ENCODE measurements at regions not wholly inside any gene's neighbourhood (a gene's known extent, or its start where the extent isn't known, plus 50 kb on each side); places are given as distances from the start of the nearest gene placed in this dataset.
"Not testable (repeated sequence)": the region's sequence is repeated elsewhere in the genome, so short reads cannot be mapped to it uniquely, and the experiment has no call there.

DNA sequence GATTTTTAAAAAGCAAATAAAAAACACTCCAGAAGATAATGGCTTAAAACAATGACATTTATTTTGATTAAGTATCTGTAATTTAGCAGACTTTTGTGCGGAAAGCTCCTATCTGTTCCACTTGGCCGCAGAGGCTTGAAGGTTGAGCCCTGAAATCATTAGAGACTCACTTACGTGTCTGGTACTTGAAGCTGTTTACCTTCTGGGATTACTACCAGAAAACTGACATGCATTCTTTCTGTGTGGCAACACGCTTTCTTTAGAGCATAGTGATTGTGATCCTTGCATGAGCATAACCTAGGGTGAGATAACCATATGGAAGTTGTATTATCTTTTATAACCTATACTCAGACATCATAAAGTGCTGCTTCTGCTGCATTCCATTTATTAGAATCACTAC lies 298.5 kb downstream of the SI start:
- FAIRE-seq (no peak), DNase-seq (ENCODE audit: insufficient read length, low spot score) (no peak)

GRCh38 chr3:164752812-164753211 lies 325.5 kb downstream of the SI start:
- DNase-seq (ENCODE audit: insufficient read length, low spot score), result no peak
- FAIRE-seq, result no peak

GRCh38 chr3:164748626-164749025 lies 329.7 kb downstream of the SI start:
- DNase-seq (ENCODE audit: insufficient read length, low spot score), result no peak
- no peak for FAIRE-seq

- FAIRE-seq (no peak), DNase-seq (ENCODE audit: insufficient read length, low spot score) (no peak)
These were observed 336.4 kb downstream of the SI start for GRCh38 chr3:164741869-164742268.

DNA sequence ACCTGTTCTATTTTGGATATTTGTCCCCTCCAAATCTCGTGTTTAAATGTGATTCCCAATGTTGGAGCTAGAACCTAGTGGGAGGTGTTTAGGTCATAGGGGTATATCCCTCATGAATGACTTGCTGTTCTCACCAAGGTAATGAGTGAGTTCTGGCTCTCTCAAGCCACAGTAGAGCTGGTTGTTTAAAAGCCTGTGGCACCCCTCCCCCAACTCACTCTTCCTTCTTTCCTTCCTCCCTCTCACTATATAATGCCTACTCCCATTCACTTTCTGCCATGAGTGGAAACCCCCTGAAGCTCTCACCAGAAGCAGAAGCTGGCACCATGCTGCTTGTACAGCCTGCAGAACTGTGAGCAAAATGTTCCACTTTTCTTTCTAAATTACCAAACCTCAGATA lies 341.1 kb downstream of the SI start:
- DNase-seq (ENCODE audit: insufficient read length, low spot score), result no peak
- no peak for FAIRE-seq

GRCh38 chr3:164732166-164732565 lies 346.1 kb downstream of the SI start:
- DNase-seq (ENCODE audit: insufficient read length, low spot score), result no peak
- no peak for FAIRE-seq

GRCh38 chr3:164730815-164731360 lies 347.4 kb downstream of the SI start:
- no peak for DNase-seq (ENCODE audit: insufficient read length, low spot score)
- no peak for FAIRE-seq

- DNase-seq (ENCODE audit: insufficient read length, low spot score) (no peak), FAIRE-seq (no peak)
These were observed 354.9 kb downstream of the SI start for GRCh38 chr3:164723396-164723795.

GRCh38 chr3:164702808-164703207 lies 375.5 kb downstream of the SI start:
- FAIRE-seq; DNase-seq (ENCODE audit: insufficient read length, low spot score): not testable (repeated sequence)

- FAIRE-seq (no peak), DNase-seq (ENCODE audit: insufficient read length, low spot score) (no peak)
These were observed 390.4 kb downstream of the SI start for GRCh38 chr3:164687902-164688301.

GRCh38 chr3:164687211-164687610 lies 391.1 kb downstream of the SI start:
- DNase-seq (ENCODE audit: insufficient read length, low spot score), result no peak
- FAIRE-seq, result no peak

DNA sequence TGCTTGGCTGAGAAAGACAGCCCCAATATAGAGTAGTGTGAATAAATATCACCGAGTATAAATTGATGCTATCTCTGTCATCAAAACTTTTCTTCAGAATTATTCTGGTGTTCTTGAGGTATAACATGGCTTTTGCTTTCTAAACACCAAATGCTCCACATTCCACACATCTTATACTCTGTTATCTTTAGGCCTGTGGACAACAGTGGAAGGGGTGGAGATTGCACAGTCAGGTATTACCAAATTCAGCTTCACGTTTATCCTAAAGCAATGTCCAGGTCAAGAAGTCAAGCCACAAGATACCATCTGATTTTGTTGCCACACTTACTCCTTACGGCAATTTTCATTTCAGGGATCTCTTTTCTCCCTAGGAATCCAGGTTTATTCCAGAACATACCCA lies 394.8 kb downstream of the SI start:
- DNase-seq (ENCODE audit: insufficient read length, low spot score), result no peak
- no peak for FAIRE-seq

- DNase-seq (ENCODE audit: insufficient read length, low spot score), result no peak
- no peak for FAIRE-seq
These were observed 399.1 kb downstream of the SI start for GRCh38 chr3:164679245-164679644.

GRCh38 chr3:164677317-164677716 lies 401.0 kb downstream of the SI start:
- FAIRE-seq, result no peak

GRCh38 chr3:164673738-164674137 lies 404.6 kb downstream of the SI start:
- DNase-seq (ENCODE audit: insufficient read length, low spot score), result no peak
- FAIRE-seq, result no peak

More at GRCh38 chr3:164677317-164677716, 401.0 kb downstream of the SI start:
- DNase-seq (ENCODE audit: insufficient read length, low spot score), result no peak

DNA sequence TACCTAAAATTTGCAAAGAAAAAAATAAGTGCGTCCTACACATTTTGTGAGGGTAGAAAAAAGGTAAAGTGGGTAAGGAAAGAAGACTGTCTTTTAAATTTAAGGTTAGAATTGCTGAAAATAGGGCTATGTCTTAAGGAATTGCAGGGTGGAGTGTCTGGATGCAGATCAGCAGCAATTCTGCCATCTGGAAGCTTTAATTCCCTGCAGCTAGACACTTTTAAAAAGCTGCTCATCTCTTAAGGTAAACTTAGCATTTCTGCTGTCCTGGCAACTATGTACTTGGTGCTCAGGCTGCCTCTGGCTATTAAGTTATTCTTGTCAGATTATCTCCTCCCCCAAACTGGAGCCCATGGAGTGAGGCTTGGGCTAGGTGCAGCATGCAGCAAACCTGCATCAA lies 420.2 kb downstream of the SI start:
- DNase-seq (ENCODE audit: insufficient read length, low spot score) (no peak), FAIRE-seq (no peak)

DNA sequence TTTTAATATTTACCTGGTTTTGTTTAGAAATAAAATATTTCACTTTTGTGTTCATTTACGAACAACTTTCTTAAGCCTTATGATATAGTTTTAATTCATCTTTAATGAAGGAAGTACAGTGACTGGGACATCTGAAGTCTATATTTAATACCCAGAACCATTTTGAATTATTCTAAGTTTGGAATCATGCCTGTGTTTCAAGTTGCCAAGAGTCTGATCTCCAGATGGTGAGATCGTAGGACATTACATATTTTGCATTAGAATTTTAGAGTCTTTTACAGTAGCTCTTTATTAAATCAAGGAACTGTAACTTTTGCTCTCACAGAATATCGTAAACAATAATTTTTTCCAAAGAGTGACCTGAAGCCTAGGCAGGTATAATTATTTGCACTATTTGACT lies 420.7 kb downstream of the SI start:
- no peak for DNase-seq (ENCODE audit: insufficient read length, low spot score)
- no peak for FAIRE-seq

DNA sequence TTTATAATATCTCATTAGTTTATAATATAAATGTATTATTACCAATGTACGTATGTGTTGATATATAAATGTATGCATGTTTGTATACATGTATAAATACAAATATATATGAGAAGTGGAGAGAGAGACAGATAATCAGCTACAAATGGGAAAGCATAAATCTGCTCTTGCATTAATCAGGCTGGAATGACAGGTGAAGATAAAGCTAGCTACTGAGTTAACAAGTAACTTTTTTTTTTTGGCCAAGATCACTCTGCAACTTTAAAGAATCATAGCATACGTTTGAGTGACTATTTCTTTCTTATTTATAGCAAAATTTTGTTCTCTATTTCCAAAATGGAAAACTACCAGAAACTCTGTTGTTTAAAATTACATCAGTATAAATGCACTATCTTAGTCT lies 422.8 kb downstream of the SI start:
- DNase-seq (ENCODE audit: insufficient read length, low spot score) (no peak), FAIRE-seq (no peak)

DNA sequence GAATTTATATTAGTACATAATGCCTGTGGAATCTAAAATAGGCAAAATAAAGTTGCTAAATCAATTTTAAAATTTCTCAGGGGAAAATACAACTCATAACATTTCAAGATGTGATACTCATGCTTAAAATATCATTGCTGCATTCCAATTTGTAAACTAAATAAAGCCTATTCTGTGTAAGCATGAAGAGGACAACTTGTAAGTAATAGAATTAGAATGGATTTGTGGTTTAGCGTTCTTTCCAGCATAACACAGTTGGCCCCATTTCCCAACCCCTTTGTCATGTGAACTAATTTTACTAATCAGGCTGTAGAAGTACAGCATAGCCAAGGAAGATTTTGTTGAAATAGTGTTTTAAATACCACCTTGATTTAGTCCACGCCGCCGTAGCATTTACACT lies 437.2 kb downstream of the SI start:
- no peak for FAIRE-seq
- no peak for DNase-seq (ENCODE audit: insufficient read length, low spot score)

DNA sequence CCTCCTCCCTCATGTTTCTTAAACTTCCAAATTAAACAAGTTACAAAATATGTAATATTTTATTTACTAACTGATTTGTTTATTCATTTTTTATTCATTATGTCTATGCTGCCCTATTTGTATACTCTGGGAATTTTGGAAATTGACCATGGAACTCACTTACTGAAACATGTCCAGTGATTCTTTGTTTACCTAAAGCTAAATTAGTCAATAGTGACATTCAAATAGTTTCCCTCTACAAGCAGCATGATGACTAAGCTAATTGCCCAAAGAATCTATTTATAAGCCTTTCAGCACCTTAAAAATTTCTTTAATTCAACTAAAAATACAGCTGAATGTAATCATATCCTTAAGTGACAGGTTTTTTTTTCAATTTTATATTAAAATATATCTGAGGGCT lies 437.7 kb downstream of the SI start:
- no peak for DNase-seq (ENCODE audit: insufficient read length, low spot score)
- FAIRE-seq, result no peak

DNA sequence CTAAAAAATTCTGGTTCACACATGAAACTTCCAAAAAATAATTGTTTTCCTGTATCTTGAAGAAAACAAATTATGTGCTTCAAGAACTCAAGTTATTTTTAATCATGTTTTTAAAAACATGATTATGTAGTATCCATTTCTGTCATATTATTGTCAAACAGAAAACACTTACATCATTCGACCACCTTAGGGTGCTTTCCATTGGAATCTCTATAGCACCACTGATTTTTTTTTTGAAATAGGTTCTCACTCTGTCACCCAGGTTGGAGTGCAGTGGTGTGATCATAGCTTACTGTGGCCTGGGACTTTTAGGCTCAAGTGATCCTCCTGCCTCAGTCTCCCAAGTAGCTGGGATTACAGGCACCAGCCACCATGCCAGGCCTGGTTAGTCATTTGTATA lies 457.3 kb downstream of the SI start:
- FAIRE-seq (no peak), DNase-seq (ENCODE audit: insufficient read length, low spot score) (no peak)

- DNase-seq (ENCODE audit: insufficient read length, low spot score) (no peak), FAIRE-seq (no peak)
These were observed 457.9 kb downstream of the SI start for GRCh38 chr3:164620423-164620822.

DNA sequence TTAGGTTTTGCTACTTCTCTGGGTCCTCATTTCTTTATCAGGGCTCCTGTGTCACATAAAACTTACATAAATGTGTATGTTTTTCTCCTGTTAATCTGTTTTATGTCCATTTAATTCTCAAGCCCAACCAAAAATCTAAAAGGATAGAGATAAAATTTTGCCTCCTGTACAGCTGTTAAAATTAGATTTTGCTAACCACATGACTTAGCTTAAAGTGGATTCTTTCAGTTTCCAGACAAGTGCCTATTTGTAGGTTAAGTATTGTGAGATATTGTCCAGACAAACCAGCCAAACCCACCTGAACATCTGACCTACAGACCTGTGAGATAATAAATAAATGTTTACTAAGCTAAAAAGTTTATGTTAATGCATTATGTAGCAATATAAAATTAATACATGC lies 465.5 kb downstream of the SI start:
- no peak for FAIRE-seq
- no peak for DNase-seq (ENCODE audit: insufficient read length, low spot score)
